SU-DHL-6 (cell line): ENCODE measurements at regions not wholly inside any gene's neighbourhood (a gene's known extent, or its start where the extent isn't known, plus 50 kb on each side); places are given as distances from the start of the nearest gene placed in this dataset.

Experiments
- H2AFZ ChIP-seq: fragments of 200-600 bp; sonication (generic); 2 replicates; pipeline ENCODE4 v1.6.1; 2014; ENCODE audit warnings: low read depth, mild to moderate bottlenecking, moderate library complexity, mixed read lengths, antibody characterized with exemption, low read length; ENCODE audit not compliant: severe bottlenecking
- H3F3A ChIP-seq: fragments of 200-600 bp; shearing (Covaris generic); 2 replicates; pipeline ENCODE4 v1.6.0; 2016; ENCODE audit warnings: antibody characterized with exemption, mild to moderate bottlenecking; ENCODE audit not compliant: insufficient read depth
- H3K27ac ChIP-seq: fragments of 200-600 bp; sonication (generic); 2 replicates; pipeline ENCODE4 v1.5.1; 2016; ENCODE audit warnings: low read depth, mild to moderate bottlenecking, low read length, moderate library complexity, mixed read lengths
- H3K27me3 ChIP-seq: fragments of 200-600 bp; sonication (generic), shearing (Covaris generic); 2 replicates; pipeline ENCODE4 v1.6.0; 2014; ENCODE audit warnings: mild to moderate bottlenecking, low read length
- H3K36me3 ChIP-seq: fragments of 200-600 bp; sonication (generic); 2 replicates; pipeline ENCODE4 v1.6.1; 2014; ENCODE audit warnings: mild to moderate bottlenecking, low read length, mixed read lengths
- H3K4me2 ChIP-seq: fragments of 300-600, 200-600 bp; shearing (Covaris generic), sonication (generic); 2 replicates; pipeline ENCODE4 v1.6.0; 2014; ENCODE audit warnings: low read length, low read depth, mild to moderate bottlenecking; ENCODE audit not compliant: poor library complexity, severe bottlenecking
- H3K4me3 ChIP-seq: fragments of 200-600 bp; sonication (generic); 2 replicates; pipeline ENCODE4 v1.5.1; 2014; ENCODE audit warnings: antibody characterized with exemption, low read length, mild to moderate bottlenecking, mixed read lengths; ENCODE audit not compliant: insufficient read depth, poor library complexity, severe bottlenecking
- H3K79me2 ChIP-seq: fragments of 200-600 bp; sonication (generic); 2 replicates; pipeline ENCODE4 v1.6.1; 2014; ENCODE audit warnings: mild to moderate bottlenecking, low read length, moderate library complexity; ENCODE audit not compliant: insufficient read depth
- H3K9ac ChIP-seq: fragments of 200-600 bp; sonication (generic); 2 replicates; pipeline ENCODE4 v1.7.0; 2014; ENCODE audit warnings: mild to moderate bottlenecking, low read length
- H3K9me2 ChIP-seq: fragments of 200-600 bp; sonication (generic); replicated peaks from 2 replicates; pipeline ENCODE4 v1.6.1; 2014; ENCODE audit warnings: low read length; ENCODE audit not compliant: insufficient read depth
- H3K9me3 ChIP-seq: fragments of 200-600 bp; sonication (generic); 2 replicates; pipeline ENCODE4 v1.6.1; 2014; ENCODE audit warnings: low read length, mixed read lengths; ENCODE audit not compliant: insufficient read depth
- H4K20me1 ChIP-seq: fragments of 200-600 bp; sonication (generic); 2 replicates; pipeline ENCODE4 v1.6.1; 2014; ENCODE audit warnings: low read depth, mild to moderate bottlenecking, antibody characterized with exemption, low read length, moderate library complexity, mixed read lengths
- CTCF ChIP-seq: fragments of 200-600 bp; sonication (generic); IDR thresholded peaks from one replicate; pipeline ENCODE4 v1.5.1; 2017; ENCODE audit warnings: antibody characterized with exemption, mild to moderate bottlenecking, low read length, moderate library complexity; ENCODE audit not compliant: insufficient read depth, poor library complexity, severe bottlenecking
- EZH2phosphoT487 ChIP-seq: fragments of 200-600 bp; sonication (generic), shearing (Covaris generic); conservative IDR thresholded peaks from 2 replicates; pipeline ENCODE4 v1.6.1; 2018; ENCODE audit warnings: mild to moderate bottlenecking, antibody characterized with exemption, low read length, moderate library complexity, mixed read lengths

GRCh38 chr14:84208451-84208850 is 1321.5 kb upstream of the FLRT2 start:
- Histone ChIP-seq H3K79me2 (no peaks in the 10 kb centered on the region), H3K4me2 (no peak overlapping the region), H4K20me1 (no peaks in the 10 kb centered on the region), H3K4me3 (no peak overlapping the region), H3K9ac (no peak overlapping the region), H2AFZ (no peak overlapping the region), H3K9me3 (no peaks in the 10 kb centered on the region), H3F3A (no peaks in the 10 kb centered on the region), H3K36me3 (no peaks in the 10 kb centered on the region), H3K9me2 (no peaks in the 10 kb centered on the region), H3K27me3 (no peaks in the 10 kb centered on the region), H3K27ac (no peak overlapping the region)
- TF ChIP-seq EZH2phosphoT487 = no peak
- no peak for TF ChIP-seq CTCF

GRCh38 chr14:84209031-84209430 is 1320.9 kb upstream of the FLRT2 start:
- Histone ChIP-seq H3K27ac (no peak overlapping the region), H3K9ac (no peak overlapping the region), H3K4me2 (no peak overlapping the region), H3K27me3 (no peaks in the 10 kb centered on the region), H3K9me2 (no peaks in the 10 kb centered on the region), H3K9me3 (no peaks in the 10 kb centered on the region), H4K20me1 (no peaks in the 10 kb centered on the region), H3K4me3 (no peak overlapping the region), H2AFZ (no peak overlapping the region), H3K79me2 (no peaks in the 10 kb centered on the region), H3F3A (no peaks in the 10 kb centered on the region), H3K36me3 (no peaks in the 10 kb centered on the region)
- no peak for TF ChIP-seq EZH2phosphoT487
- no peak for TF ChIP-seq CTCF

GRCh38 chr14:84217066-84217465 is 1312.9 kb upstream of the FLRT2 start:
- Histone ChIP-seq H3K36me3 (no peaks in the 10 kb centered on the region), H3K27me3 (no peaks in the 10 kb centered on the region), H2AFZ (no peak overlapping the region), H3K79me2 (no peaks in the 10 kb centered on the region), H3F3A (no peaks in the 10 kb centered on the region), H3K9me2 (no peaks in the 10 kb centered on the region), H4K20me1 (no peaks in the 10 kb centered on the region), H3K9me3 (no peaks in the 10 kb centered on the region), H3K27ac (no peak overlapping the region), H3K4me2 (no peak overlapping the region), H3K9ac (no peak overlapping the region), H3K4me3 (no peak overlapping the region)
- no peak for TF ChIP-seq EZH2phosphoT487
- TF ChIP-seq CTCF = no peak
